ENCODE measurements at regions not wholly inside any gene's neighbourhood (a gene's known extent, or its start where the extent isn't known, plus 50 kb on each side); places are given as distances from the start of the nearest gene placed in this dataset.

DNA sequence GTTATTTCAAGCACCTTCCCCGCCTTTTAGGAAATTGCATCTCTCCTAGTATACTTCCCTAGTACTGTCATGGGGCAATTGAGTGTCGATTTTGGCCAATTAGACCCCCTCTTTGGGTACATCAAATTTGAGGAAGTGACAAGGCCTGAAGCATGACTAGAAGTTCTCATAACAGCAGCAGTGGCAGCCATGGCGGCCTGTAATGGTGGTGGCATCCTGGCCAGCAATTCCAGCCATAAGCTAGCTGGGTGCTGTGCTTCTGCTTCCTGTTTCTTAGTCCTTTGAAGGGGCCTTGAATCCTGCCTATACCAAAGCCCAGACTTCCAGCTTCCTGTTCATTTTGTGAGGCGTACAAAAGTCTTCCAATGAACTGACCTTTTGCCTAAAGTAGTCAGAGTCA, 523.1 kb downstream of the PLCL1 start:
- TF ChIP-seq POLR2AphosphoS5 (IDR thresholded peaks at IDR 0.05; ENCODE audit: low read depth, low read length) (no peak), POLR2A (IDR thresholded peaks at IDR 0.05; ENCODE audit: low read depth, low read length) (no peak)

Data from GM12891 (cell line).